ENCODE measurements at regions not wholly inside any gene's neighbourhood (a gene's known extent, or its start where the extent isn't known, plus 50 kb on each side); places are given as distances from the start of the nearest gene placed in this dataset.
"Not testable (repeated sequence)": the region's sequence is repeated elsewhere in the genome, so short reads cannot be mapped to it uniquely, and the experiment has no call there.

- DNase-seq = no peak
Measured at GRCh38 chr6:96276305-96276704, 245.3 kb upstream of the UFL1 start.

- no peak for DNase-seq
Measured at GRCh38 chr6:96276856-96277255, 244.8 kb upstream of the UFL1 start.

- no peak for DNase-seq
Measured at GRCh38 chr6:96279084-96279483, 242.5 kb upstream of the UFL1 start.

- DNase-seq = no peak
Measured at GRCh38 chr6:96286503-96286902, 235.1 kb upstream of the UFL1 start.

GRCh38 chr6:96299525-96299924 is 222.1 kb upstream of the UFL1 start:
- no peak for DNase-seq

- no peak for DNase-seq
Measured at GRCh38 chr6:96301023-96301422, 220.6 kb upstream of the UFL1 start.

- DNase-seq = no peak
Measured at GRCh38 chr6:96301781-96302180, 219.8 kb upstream of the UFL1 start.

GRCh38 chr6:96302991-96303390 is 218.6 kb upstream of the UFL1 start:
- DNase-seq = no peak

- DNase-seq = no peak
Measured at GRCh38 chr6:96304997-96305396, 216.6 kb upstream of the UFL1 start.

GRCh38 chr6:96330884-96331283 is 190.7 kb upstream of the UFL1 start:
- DNase-seq = no peak

GRCh38 chr6:96340164-96340563 is 181.4 kb upstream of the UFL1 start:
- DNase-seq = no peak

- DNase-seq = no peak
Measured at GRCh38 chr6:96345501-96345900, 176.1 kb upstream of the UFL1 start.

- DNase-seq = no peak
Measured at GRCh38 chr6:96381246-96381645, 140.4 kb upstream of the UFL1 start.

- peak; percentile 2 for DNase-seq
Measured at GRCh38 chr6:96391776-96392360, 129.7 kb upstream of the UFL1 start.

GRCh38 chr6:96394727-96395126 is 126.9 kb upstream of the UFL1 start:
- no peak for DNase-seq

GRCh38 chr6:96410467-96410866 is 111.1 kb upstream of the UFL1 start:
- DNase-seq = no peak

GRCh38 chr6:96420294-96420693 is 101.3 kb upstream of the UFL1 start:
- no peak for DNase-seq

GRCh38 chr6:96433950-96434349 is 87.7 kb upstream of the UFL1 start:
- DNase-seq = no peak

GRCh38 chr6:96436398-96436797 is 85.2 kb upstream of the UFL1 start:
- DNase-seq = no peak

- DNase-seq = not testable (repeated sequence)
Measured at GRCh38 chr6:96437228-96437627, 84.4 kb upstream of the UFL1 start.

- DNase-seq = no peak
Measured at GRCh38 chr6:96450082-96450769, 71.4 kb upstream of the UFL1 start.

- no peak for DNase-seq
Measured at GRCh38 chr6:96450770-96451130, 70.9 kb upstream of the UFL1 start.

GRCh38 chr6:96458771-96459170 is 62.8 kb upstream of the UFL1 start:
- DNase-seq = no peak

- DNase-seq = no peak
Measured at GRCh38 chr6:96460052-96460700, 61.4 kb upstream of the UFL1 start.
